Activated effector memory CD4-positive, alpha-beta T cell treated with Interleukin-2 at 50 U/mL for 16 hours (primary cell): ENCODE measurements at regions not wholly inside any gene's neighbourhood (a gene's known extent, or its start where the extent isn't known, plus 50 kb on each side); places are given as distances from the start of the nearest gene placed in this dataset.
"Not testable (repeated sequence)": the region's sequence is repeated elsewhere in the genome, so short reads cannot be mapped to it uniquely, and the experiment has no call there.

ENCODE experiments used
- DNase-seq: peaks from one replicate; pipeline ENCODE4 v3.0.0-alpha.2; 2020

DNA sequence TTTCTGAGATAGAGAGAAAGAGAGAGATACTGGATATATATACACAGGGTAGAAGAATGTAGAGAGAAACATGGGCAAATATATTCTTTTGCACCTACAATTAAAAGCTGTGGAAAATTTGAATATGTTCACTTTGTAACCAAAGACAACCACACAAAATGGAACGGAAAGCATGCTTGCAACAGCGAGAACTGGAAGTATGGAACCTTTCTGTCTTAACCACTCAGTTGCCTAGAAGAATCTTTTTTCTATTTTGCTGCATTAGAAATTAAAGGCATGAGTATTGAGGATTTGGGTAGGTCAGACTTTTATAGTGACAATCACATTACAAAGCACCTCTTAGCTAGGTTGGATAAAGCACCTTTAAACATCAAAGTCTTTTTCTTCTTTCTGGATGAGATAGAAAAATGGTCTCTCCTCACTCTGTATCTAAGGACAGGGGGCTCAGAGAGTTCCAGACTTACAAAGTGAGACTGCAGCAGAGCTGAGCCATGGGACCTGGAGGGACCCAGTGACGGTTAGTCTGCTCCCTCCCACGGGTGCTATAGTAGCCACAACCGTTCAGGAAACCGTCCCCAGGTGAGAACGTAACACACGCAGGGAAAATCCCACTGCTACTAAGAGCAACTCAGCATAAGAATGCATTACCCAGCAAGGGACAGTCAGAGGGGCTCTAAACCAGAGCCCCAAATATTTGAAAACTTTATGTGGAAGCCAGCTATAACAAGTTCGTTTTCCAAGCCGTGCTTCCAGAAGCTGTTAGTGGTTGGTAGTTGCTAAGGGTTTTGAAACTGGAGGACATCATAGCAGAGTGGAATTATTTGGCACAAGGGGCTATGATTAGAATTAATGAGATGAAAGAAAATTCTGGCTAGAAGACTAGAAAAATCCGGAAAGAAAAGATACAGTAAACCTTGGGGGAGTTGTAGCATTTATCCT lies 97.1 kb downstream of the DAD1 start:
- no peak for DNase-seq

DNA sequence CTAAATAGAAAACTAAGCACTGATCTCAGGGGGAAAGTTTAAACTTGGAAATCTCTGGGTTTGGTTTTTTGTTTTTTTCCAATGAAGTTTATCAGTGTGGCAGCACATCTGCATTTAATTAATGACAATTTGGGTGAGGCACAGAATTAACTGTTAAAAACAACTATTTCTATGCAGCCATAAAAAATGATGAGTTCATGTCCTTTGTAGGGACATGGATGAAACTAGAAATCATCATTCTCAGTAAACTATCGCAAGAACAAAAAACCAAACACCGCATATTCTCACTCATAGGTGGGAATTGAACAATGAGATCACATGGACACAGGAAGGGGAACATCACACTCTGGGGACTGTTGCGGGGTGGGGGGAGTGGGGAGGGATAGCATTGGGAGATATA lies 98.0 kb downstream of the DAD1 start:
- not testable (repeated sequence) for DNase-seq

DNA sequence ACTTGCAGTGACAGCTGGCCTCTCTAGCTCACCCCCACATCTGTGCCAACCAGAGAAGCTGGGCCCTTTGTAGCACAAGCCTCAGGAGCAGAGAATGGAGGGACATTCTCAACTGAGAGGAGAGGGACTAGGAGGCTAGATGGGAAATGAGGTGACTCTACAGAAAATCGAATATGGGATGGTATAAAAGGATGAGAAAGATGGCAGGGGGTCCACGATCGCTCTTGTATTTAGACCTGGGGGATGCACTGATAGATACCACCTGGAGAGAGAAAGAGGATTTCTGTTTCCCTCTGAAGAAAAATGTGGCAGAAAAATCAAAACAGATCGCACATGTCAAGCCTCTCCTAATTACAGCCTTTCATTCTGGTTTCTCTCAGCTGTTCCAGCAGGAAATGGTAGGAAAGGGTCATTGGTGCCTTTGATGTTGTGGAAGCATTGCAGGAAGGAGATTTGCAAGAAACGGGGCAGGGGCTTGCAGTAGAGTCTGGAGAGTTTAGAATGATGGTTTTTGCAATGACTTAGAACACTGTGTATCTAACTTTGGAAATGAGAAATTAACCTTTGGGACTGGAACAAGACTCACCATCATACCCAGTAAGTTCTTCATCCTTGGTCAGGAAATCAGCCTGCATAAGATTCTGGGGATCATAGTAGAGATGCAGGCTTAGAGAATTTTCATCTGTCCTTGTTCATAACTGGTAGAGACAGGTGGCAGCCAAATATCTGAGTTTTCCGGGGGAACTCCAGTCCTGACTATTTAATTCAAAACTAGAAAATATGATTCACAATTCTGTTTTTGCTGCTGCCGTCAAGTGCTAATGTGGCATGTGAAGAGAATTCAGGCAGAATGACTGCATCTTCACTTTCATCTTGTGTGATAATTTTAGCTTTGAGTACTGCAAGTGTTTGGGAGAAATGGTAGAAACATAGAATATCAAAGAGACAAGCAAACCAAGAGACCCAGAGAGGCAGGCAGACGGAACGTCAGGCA lies 98.8 kb downstream of the DAD1 start:
- DNase-seq: no peak

DNA sequence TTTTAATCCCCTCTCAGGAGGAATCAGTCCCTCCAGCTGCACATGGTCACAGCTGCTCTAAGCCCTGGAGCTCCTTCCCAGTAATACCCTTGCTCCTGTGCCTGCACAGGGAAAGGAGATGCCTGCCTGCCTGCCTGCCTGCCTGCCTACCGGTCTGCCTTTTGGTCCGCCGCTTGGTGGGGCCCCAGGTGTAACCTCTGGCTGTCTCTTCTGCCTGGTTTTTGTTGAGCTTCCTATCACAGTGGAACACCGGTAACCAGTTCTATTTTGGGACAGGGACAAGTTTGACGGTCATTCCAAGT lies 99.8 kb downstream of the DAD1 start:
- no peak for DNase-seq

DNA sequence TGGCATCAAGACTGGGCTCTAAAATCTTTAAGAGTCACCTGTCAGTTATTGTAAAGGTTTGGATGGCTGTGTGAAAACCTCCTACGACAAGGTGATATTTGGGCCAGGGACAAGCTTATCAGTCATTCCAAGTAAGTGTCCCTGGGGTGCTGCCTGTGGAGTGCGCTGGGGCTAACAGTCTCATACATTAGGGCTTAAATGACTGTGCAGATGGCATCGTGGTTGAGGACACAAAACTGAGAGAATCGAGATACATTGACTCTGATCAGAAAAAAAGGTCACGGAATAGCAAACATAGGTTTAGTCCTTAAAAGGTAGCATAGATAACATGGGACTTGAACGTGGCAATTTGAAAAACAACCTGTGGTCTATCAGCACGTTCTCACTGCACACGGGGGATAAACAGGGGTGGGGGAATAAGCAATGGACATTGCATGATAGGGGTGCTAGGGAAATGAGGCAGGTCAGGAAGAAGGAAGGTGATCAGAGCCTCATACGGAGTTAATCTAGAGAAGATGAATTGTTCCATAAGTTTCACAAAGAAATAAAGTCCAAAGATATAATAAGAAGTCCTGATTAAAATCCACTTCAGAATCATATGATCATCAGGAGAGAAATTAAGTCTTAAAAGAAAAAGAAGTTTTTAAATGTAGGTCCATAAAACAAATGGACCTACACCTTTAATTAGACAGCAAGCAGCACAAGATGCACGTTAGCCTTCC lies 100.3 kb downstream of the DAD1 start:
- DNase-seq: no peak

DNA sequence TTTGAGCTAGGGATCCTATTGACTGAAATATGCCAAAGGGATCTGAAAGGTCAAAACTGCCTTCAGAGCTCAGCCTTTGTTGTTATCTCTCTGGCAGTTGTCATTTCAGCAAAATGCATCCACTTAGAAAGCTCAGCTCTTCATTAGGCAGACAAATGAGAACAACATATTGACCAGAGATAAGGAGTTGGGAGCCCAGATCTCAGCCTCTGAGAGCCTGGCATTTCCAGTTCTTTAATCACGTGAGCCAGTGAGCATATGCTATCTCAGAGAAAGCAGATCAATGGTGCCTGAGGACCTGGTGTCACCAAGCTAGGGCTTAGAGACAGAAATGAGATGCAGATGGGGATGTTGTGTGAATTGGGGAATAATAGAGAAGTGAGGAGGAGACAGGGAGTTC lies 101.1 kb downstream of the DAD1 start:
- no peak for DNase-seq

DNA sequence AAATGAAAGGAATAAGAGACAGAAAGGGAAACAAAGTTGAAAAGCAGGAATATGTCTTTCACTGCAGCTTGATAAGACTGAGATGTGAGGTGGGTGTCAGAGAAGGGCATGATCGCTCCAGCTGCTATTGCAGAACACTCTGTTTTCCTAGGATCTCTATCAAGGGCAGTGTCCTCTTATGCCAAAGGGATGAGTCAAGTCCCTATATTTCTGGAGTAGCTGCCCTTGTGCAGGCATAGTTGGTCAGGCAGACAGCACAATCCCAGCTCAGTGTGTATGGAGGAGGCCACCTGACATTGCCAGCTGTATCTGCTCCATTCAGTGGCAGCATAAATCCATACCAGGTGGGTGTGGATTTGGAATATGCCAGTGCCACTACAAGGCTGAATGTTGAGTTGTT lies 101.6 kb downstream of the DAD1 start:
- no peak for DNase-seq

DNA sequence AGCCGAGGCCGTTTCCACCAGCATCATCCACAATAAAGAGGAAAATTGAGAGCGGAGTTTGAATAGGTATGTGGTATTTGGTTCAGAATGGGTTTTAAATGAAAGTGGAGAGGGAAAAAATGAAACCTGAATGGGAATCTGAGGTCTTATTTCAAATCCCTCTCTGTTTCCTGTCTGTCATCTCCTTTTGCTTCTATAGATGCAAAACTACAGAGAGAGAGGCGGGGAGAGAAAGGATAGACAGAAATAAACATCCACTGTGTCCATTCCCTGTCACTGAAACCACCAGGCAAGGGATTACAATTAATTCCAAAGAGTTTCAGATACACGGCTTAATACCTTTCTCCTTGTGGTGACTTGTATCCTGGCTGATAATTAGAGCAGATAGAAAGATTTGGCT lies 102.3 kb downstream of the DAD1 start:
- DNase-seq: no peak

DNA sequence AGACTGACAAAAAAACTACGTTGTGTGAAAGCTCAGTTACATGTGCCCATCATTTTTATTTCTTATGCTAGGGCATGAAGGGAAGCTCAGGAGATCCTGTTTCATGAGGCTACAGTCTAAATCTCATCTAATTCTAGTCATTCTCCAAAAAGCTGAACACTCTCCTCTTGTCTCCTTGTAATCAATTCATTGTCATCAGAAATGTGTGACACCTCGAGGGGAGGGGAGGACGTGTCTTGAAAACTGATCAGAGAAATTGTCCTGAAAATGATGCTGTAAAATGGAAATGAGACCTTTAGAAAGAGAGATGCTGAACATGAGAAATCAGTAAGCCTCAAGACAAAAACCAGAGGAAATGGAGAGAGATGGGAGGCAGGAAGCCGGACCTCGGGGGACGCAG lies 103.4 kb downstream of the DAD1 start:
- no peak for DNase-seq

DNA sequence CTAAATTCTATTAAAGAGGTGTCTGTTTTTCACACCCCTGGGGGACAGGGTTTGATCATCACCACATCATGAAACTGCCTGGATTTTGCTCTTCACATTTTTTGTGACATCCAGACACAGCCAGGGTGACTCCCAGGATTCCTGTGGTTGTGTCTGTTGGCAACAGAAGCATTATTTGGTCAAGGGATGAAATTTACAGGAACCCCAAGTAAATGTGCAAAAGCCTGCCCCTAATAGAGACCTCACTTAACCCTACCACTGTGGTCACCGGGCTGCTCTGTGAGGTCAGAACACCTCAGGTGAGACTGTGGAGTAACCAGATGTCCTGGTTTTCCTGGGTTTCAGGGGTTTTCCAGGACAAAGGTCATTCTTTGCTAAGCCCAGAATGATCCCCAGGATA lies 103.8 kb downstream of the DAD1 start:
- no peak for DNase-seq

DNA sequence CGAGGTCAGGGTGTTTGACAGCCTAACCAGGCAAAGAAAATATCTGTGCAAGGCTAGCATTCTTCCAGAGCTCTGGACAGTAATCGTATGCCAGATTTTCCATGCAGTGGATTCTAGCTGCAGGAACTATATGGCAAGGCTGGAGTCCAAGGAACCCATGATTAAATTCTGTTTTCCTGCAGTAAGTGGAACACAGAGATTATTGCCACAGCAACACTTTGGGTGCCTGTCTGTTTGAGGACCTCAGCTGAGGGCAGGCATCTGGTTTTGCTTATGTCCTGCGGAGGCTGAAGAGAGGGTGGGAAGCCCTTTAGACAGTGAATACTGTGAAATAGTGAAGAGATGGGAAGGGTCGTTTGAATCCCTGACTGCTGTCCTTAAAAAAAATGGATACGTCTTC lies 104.4 kb downstream of the DAD1 start:
- no peak for DNase-seq

DNA sequence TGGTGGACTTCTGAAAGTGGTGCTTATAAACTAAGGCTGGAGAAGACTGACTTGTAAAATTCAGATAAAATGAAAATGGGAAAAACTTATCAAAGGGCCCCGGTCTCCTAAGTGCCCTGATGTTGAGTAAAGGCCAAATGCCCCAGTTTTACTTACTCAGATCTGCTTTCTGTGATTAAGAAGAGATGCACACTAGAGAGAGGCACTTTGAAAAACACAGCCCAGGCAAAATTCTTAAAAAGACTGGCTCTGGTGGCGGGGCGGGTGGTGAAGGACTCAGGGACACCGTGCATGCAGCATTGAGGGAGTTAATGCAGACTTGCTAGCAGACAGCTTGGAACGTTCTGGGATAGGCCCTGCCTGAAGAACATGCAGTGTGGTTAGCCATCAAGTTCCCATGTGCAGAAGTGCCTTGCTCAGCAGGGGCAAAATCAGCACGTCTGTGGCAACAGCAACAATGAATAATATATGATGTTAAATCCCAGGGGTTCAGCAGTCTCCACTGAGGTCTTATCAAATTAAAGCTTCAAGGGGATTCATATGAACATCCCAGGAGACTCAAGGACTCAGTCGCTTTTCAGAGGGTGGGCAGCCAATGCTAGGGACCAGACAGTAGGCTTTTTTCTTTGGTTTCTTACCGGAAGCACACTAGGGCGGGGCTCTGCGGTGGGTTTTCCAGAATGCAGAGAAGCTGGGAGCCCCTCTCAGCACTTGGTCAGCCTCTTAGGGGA lies 105.0 kb downstream of the DAD1 start:
- DNase-seq: no peak

DNA sequence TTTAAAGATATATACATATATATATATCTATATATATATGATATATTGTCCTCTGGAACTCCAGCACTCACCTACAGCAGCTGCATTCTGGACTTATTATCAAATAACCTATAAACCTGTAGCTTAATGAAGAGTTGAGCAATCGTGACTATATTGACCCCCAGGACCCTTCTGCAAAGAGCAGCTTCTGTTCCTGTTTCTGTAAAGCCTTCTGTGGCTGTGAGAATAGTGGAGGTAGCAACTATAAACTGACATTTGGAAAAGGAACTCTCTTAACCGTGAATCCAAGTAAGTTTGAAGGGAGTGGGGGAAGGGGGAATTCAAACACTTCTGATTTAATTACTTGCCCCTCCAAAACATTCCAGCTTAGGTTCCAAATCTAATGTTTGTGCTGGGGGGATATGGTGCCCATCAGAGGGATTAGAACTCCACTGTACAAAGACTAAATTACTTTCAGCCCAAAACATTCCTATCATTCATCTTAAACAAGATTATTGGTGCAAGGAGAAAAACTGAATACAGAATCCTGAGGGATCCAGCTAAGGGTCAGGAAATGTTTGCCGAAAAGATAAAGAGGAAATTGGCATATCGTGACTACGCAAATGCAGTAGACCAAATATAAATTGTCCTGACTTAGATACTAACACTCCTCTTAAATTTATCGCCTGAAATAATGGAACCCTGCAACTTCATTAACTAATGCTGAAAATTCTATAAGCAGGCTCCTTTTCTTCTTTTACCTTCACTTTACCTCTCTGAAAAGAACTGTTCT lies 106.1 kb downstream of the DAD1 start:
- DNase-seq: no peak

DNA sequence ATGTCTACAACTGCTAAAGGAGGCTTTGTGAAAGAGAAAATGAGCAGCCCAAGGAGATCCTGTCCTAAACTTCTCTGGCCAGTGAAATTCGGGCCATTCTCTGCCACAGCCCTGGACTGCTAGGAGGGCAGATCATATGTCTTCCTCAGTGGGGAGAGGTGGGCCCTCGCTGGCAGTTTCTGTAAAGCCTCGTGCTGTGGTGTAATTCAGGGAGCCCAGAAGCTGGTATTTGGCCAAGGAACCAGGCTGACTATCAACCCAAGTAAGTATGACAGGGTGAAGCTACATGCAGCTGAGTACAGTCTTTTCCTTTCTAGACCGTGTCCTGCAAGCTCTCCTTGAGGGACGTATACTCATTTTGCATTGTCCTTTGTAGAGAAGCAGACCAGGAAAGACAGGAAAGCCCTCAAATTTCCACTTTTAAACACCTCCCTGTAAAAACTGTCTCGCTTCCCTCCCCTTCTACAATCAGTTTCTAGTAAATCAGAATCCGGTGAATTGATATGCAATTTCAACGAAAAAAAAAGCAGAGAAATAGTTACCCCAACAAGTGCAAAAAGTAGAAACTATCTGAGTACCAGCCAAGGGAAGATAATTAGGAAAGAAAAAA lies 106.8 kb downstream of the DAD1 start:
- no peak for DNase-seq

DNA sequence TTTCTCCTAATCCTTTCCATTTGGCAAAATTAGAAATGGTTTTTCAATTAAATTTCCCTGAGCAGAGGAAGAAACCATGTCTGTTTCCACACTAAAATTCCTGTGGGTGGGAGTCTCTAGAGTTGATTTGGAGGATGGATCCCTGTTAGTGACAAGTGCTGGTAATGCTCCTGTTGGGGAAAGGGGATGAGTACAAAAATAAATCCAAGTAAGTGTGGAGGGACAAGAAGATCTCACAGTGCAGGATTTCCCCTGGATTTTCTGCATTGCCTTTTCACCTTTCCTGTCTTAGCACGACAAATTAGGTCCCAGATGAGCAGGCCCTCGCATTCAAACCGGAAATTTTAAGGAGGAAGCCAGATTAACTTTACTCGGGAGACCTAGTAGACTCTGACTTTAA lies 107.5 kb downstream of the DAD1 start:
- no peak for DNase-seq

DNA sequence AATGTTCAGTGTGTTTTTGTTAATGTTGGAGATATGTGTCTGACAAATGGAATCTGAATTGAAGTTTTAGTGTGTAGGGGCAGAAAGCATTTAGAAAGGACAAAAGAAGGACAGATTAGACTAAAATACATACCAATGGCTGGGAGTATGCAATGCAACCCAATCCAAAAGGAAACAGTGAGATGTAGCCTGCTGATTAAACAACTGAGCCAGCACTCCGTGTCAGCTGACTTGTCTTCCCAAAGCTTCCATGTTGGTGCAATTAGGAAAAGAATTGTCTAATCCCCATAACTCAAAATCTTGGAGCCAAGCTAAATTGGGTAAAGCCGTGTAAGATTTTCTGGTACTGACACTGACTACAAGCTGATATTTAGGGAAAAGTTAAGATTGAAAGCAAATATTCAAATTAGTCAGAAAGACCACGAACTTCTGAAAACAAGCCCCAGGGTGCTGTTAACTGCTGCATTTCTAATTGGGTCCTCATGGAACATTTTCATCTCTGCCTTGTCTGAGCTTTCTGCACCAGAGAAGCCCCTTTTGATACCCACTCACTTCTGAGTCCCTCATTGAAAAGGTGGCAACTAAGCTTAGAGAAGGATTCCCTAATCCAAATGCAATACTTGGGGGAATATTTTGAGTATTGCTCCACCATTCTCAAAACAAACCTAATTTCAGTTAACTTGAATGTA lies 109.1 kb downstream of the DAD1 start:
- DNase-seq: no peak

DNA sequence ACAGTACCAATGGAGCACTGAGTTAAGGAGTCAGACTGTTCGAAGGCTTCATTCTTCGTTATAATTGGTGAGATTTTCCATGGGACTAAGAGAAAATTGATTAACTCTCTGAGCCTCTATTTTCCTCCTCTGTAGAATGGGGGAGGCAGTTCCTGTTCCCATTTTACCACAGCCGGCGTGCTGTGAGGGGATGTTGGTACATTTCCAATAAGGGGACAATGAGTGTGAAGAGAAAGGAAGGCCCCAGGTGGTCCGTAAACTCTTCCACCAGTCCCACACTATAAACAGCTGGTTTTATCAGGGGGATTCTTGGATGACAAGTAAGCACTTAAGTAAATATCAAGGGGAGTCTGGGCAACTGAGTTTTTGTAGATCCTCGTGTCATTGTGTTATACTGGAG lies 109.9 kb downstream of the DAD1 start:
- DNase-seq: no peak

DNA sequence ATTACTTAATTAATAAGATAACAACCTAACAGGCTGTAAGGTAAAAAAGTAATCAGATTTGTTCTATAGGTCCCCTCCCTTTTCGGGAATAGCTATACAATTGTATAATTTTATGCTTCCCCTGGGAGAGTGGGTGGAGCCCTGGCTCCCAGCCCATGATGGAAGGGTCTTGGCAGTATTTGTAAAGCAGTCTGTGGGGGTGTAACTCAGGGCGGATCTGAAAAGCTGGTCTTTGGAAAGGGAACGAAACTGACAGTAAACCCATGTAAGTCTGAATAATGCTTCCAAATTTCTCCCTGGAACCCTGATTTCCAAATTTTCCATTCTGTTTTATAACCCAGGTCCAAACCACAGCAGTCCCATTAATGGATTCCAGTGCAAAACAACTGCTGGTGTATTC lies 110.4 kb downstream of the DAD1 start:
- no peak for DNase-seq

DNA sequence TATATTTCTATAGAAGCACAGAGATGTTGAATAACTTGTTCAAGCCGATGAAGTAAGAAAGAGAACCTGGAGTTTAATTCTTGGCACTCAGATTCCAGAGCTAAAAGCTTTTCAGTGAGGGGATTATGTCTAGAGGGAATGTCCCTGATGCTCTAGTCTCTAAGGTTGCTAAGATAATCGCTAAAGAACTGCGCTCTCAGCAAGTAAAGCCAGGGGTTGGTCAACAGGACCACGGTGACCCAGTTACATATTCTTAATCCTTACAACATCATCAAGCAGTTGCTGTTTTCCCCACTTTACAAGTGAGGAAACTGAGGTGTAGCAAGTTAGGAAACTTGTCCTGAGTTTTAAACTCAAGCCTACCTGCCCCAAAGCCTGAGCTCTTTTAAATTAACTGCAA lies 110.8 kb downstream of the DAD1 start:
- DNase-seq: no peak

DNA sequence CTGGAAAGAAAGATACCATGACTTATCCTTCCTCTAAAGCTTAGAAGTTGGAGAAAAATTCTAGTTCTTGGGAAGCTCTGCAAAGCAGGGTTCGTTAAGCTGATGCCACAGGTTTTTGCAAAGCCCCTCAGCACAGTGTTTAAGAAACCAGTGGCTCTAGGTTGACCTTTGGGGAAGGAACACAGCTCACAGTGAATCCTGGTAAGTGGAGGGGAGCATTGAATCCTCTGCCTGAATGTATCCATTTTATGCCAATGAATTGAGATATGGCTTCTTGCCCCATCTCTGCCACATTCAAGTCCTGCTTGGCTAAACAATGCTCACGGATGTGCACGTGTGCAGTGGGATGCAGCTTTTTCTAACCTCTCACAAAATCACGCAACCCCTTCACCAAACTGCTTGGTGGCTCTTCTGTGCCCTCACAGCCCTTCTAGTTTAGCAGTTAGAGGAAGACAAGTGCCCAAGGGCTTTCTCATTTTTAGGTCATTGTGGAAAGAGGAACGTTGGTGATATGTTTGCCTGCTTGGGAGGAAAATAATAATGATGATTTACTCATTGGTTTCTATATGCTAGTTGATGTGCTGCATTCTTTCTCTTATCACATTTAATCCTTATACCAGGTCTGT lies 111.3 kb downstream of the DAD1 start:
- DNase-seq: no peak
